Hepatocyte (in vitro differentiated cells): ENCODE measurements at regions not wholly inside any gene's neighbourhood (a gene's known extent, or its start where the extent isn't known, plus 50 kb on each side); places are given as distances from the start of the nearest gene placed in this dataset.

Source experiments
- EZH2phosphoT487 ChIP-seq: fragments of 200-600 bp; sonication (generic); IDR thresholded peaks from one replicate; pipeline ENCODE4 v1.6.1; 2018; ENCODE audit warnings: antibody characterized with exemption, mild to moderate bottlenecking, low read depth, moderate library complexity; ENCODE audit not compliant: unreplicated experiment, severe bottlenecking
- TF ChIP-seq, protein P1 (sequence below): fragments of 200-600 bp; sonication (generic); IDR thresholded peaks from 2 replicates; pipeline ENCODE4 v1.5.1; 2016; ENCODE audit warnings: antibody characterized with exemption, mild to moderate bottlenecking; ENCODE audit not compliant: poor library complexity

DNA sequence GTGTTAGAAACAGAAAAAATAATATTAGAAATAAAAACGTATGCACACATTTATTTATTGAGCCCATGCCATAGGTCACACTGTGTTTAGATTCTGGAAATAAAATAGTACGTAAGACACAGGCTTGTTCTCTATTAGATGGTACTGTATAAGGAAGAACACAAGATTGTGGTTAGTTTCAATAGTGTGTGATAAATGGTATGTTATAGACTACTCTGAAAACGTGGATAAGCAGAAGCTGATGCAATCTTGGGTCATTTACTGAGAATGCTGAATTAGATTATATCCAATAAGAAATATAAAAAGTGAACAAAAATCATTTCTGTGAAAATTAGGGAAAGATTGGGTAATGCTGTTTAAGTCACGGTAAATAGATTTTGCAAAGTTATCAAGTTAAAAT is 1456.4 kb upstream of the ACO1 start:
- TF ChIP-seq, protein P1, sequence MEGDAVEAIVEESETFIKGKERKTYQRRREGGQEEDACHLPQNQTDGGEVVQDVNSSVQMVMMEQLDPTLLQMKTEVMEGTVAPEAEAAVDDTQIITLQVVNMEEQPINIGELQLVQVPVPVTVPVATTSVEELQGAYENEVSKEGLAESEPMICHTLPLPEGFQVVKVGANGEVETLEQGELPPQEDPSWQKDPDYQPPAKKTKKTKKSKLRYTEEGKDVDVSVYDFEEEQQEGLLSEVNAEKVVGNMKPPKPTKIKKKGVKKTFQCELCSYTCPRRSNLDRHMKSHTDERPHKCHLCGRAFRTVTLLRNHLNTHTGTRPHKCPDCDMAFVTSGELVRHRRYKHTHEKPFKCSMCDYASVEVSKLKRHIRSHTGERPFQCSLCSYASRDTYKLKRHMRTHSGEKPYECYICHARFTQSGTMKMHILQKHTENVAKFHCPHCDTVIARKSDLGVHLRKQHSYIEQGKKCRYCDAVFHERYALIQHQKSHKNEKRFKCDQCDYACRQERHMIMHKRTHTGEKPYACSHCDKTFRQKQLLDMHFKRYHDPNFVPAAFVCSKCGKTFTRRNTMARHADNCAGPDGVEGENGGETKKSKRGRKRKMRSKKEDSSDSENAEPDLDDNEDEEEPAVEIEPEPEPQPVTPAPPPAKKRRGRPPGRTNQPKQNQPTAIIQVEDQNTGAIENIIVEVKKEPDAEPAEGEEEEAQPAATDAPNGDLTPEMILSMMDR: no peak
- no peak for TF ChIP-seq EZH2phosphoT487
